Activated T-cell treated with anti-CD3 and anti-CD28 coated beads for 24 hours (primary cell): ENCODE measurements at regions not wholly inside any gene's neighbourhood (a gene's known extent, or its start where the extent isn't known, plus 50 kb on each side); places are given as distances from the start of the nearest gene placed in this dataset.
"Not testable (repeated sequence)": the region's sequence is repeated elsewhere in the genome, so short reads cannot be mapped to it uniquely, and the experiment has no call there.

Source experiments
- DNase-seq: peaks from one replicate; pipeline ENCODE4 v3.0.0-alpha.2; 2020; ENCODE audit warnings: low read depth

- no peak for DNase-seq
Measured at GRCh38 chr7:24135003-24135817, 148.8 kb upstream of the NPY start.

GRCh38 chr7:24137338-24137737 lies 146.7 kb upstream of the NPY start:
- DNase-seq, result no peak

GRCh38 chr7:24138343-24138742 lies 145.6 kb upstream of the NPY start:
- DNase-seq, result no peak

GRCh38 chr7:24140001-24140400 lies 144.0 kb upstream of the NPY start:
- DNase-seq, result no peak

- DNase-seq, result no peak
Measured at GRCh38 chr7:24141874-24142509, 142.0 kb upstream of the NPY start.

- no peak for DNase-seq
Measured at GRCh38 chr7:24143547-24143946, 140.4 kb upstream of the NPY start.

- DNase-seq, result no peak
Measured at GRCh38 chr7:24151944-24152343, 132.0 kb upstream of the NPY start.

GRCh38 chr7:24152356-24152755 lies 131.6 kb upstream of the NPY start:
- DNase-seq, result no peak

- no peak for DNase-seq
Measured at GRCh38 chr7:24152877-24153472, 131.0 kb upstream of the NPY start.

GRCh38 chr7:24157666-24158065 lies 126.3 kb upstream of the NPY start:
- no peak for DNase-seq

GRCh38 chr7:24158975-24159374 lies 125.0 kb upstream of the NPY start:
- no peak for DNase-seq

- DNase-seq, result no peak
Measured at GRCh38 chr7:24164401-24164800, 119.6 kb upstream of the NPY start.

- DNase-seq, result no peak
Measured at GRCh38 chr7:24169077-24169624, 114.8 kb upstream of the NPY start.

GRCh38 chr7:24171951-24172350 lies 112.0 kb upstream of the NPY start:
- not testable (repeated sequence) for DNase-seq

GRCh38 chr7:24172856-24173255 lies 111.1 kb upstream of the NPY start:
- no peak for DNase-seq

GRCh38 chr7:24175603-24176002 lies 108.4 kb upstream of the NPY start:
- no peak for DNase-seq

- no peak for DNase-seq
Measured at GRCh38 chr7:24178811-24179570, 105.0 kb upstream of the NPY start.

- no peak for DNase-seq
Measured at GRCh38 chr7:24191362-24191761, 92.6 kb upstream of the NPY start.

GRCh38 chr7:24192053-24192452 lies 91.9 kb upstream of the NPY start:
- no peak for DNase-seq

GRCh38 chr7:24192691-24193090 lies 91.3 kb upstream of the NPY start:
- no peak for DNase-seq

- DNase-seq, result no peak
Measured at GRCh38 chr7:24197852-24198251, 86.1 kb upstream of the NPY start.

GRCh38 chr7:24199978-24200377 lies 84.0 kb upstream of the NPY start:
- DNase-seq, result no peak
